OCI-LY3 (cell line): ENCODE measurements at regions not wholly inside any gene's neighbourhood (a gene's known extent, or its start where the extent isn't known, plus 50 kb on each side); places are given as distances from the start of the nearest gene placed in this dataset.

Experiments used
- H2AFZ ChIP-seq: fragments of 200-600, 300-600 bp; shearing (Covaris generic); 2 replicates; pipeline ENCODE4 v1.6.0; 2014; ENCODE audit warnings: antibody characterized with exemption, low read depth, low read length
- H3K27ac ChIP-seq: fragments of 200-600, 300-600 bp; sonication (generic); 2 replicates; pipeline ENCODE4 v1.5.1; 2014; ENCODE audit warnings: mild to moderate bottlenecking, low read length, moderate library complexity, mixed read lengths
- H3K27me3 ChIP-seq: fragments of 200-600, 300-600 bp; sonication (generic); 2 replicates; pipeline ENCODE4 v1.6.1; 2014; ENCODE audit warnings: low read depth, low read length, mixed read lengths
- H3K36me3 ChIP-seq: fragments of 200-600, 300-600 bp; sonication (generic); replicated peaks from 2 replicates; pipeline ENCODE3; 2014; ENCODE audit warnings: low read depth, low read length, mixed read lengths
- H3K4me1 ChIP-seq: fragments of 300-600, 200-600 bp; sonication (generic); 2 replicates; pipeline ENCODE4 v1.6.1; 2014; ENCODE audit warnings: low read length, mixed read lengths
- H3K4me2 ChIP-seq: fragments of 200-600, 300-600 bp; sonication (generic); 2 replicates; pipeline ENCODE4 v1.6.1; 2014; ENCODE audit warnings: low read length, mixed read lengths
- H3K4me3 ChIP-seq: fragments of 300-600, 200-600 bp; sonication (generic); 2 replicates; pipeline ENCODE4 v1.5.1; 2014; ENCODE audit warnings: antibody characterized with exemption, mild to moderate bottlenecking, low read length, moderate library complexity
- H3K79me2 ChIP-seq: fragments of 300-600, 200-600 bp; shearing (Covaris generic); 2 replicates; pipeline ENCODE4 v1.6.1; 2014; ENCODE audit warnings: mild to moderate bottlenecking, low read length, mixed read lengths
- H3K9ac ChIP-seq: fragments of 300-600, 200-600 bp; shearing (Covaris generic); 2 replicates; pipeline ENCODE4 v1.6.0; 2014; ENCODE audit warnings: mild to moderate bottlenecking, low read length, moderate library complexity
- H3K9me3 ChIP-seq: fragments of 200-600, 300-600 bp; shearing (Covaris generic); 2 replicates; pipeline ENCODE4 v1.6.1; 2014; ENCODE audit warnings: low read length, mixed read lengths; ENCODE audit not compliant: insufficient read depth
- H4K20me1 ChIP-seq: fragments of 200-600, 300-600 bp; sonication (generic); 2 replicates; pipeline ENCODE4 v1.6.1; 2016; ENCODE audit warnings: low read length, mixed read lengths; ENCODE audit not compliant: insufficient read depth
- CTCF ChIP-seq: fragments of 200-600, 300-600 bp; sonication (generic); IDR thresholded peaks from 2 replicates; pipeline ENCODE4 v1.5.1; 2014; ENCODE audit warnings: antibody characterized with exemption, low read length, low read depth
- EZH2phosphoT487 ChIP-seq: fragments of 200-600 bp; shearing (Covaris generic); IDR thresholded peaks from 2 replicates; pipeline ENCODE4 v1.6.1; 2018; ENCODE audit warnings: antibody characterized with exemption, mixed run types, low read depth

DNA sequence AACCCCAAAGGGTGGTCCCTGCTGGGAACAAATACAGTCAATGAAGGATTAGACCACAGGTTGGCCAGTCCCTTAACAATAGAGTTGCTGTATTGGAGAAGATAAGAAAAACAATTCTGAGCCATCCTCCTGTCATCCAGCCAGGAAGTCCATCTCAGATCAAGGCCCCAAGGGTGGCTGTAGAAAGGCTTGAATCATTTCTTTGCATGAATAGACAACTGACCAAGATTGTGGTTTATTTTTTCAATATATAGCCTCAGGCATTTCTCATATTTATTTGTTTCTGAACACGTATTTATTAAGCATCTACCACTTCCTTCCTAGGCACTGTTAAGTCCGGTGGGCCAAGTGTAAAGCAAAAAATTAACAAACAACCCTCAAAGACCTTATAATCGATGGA, 274.4 kb upstream of the SLC14A2 start:
- Histone ChIP-seq H3K27ac (no peak overlapping the region), H3K79me2 (no peaks in the 10 kb centered on the region), H3K4me1 (no peaks in the 10 kb centered on the region), H3K27me3 (peaks cover 44% of the 10 kb centered on the region), H3K9me3 (no peaks in the 10 kb centered on the region), H4K20me1 (no peaks in the 10 kb centered on the region), H3K4me2 (no peak overlapping the region), H3K9ac (no peak overlapping the region), H2AFZ (no peak overlapping the region), H3K4me3 (no peak overlapping the region), H3K36me3 (no peaks in the 10 kb centered on the region)
- TF ChIP-seq CTCF = no peak
- no peak for TF ChIP-seq EZH2phosphoT487

GRCh38 chr18:45341454-45341853, 273.8 kb upstream of the SLC14A2 start:
- H3K27ac ChIP-seq = no peak overlapping the region
- peaks cover 39% of the 10 kb centered on the region for H3K27me3 ChIP-seq
- no peaks in the 10 kb centered on the region for H3K79me2 ChIP-seq
- no peaks in the 10 kb centered on the region for H3K4me1 ChIP-seq
- no peak overlapping the region for H3K4me2 ChIP-seq
- no peak overlapping the region for H3K9ac ChIP-seq
- no peak overlapping the region for H2AFZ ChIP-seq
- H4K20me1 ChIP-seq = no peaks in the 10 kb centered on the region
- H3K36me3 ChIP-seq = no peaks in the 10 kb centered on the region
- no peaks in the 10 kb centered on the region for H3K9me3 ChIP-seq
- no peak overlapping the region for H3K4me3 ChIP-seq
- TF ChIP-seq EZH2phosphoT487 (no peak), CTCF (no peak)

DNA sequence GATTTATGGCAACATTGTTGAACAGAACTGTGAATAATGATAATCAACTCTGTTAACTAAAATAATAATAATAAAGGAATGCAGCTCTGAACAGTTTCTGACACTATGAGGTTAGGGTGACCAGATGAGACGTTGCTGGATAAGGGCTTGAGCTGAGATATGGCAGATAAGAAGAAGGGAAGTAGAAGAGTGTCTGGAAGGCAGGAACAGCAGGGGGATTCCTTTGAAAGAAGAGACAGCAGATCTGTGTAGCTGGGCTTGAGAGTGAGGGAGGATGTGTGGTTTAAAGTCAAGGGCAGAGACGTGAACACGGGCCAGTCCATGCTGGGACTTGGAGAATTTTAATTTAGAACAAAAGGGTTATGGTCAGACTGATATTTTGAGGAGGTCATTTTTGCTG, 273.1 kb upstream of the SLC14A2 start:
- H4K20me1 ChIP-seq = no peaks in the 10 kb centered on the region
- no peak overlapping the region for H3K9ac ChIP-seq
- no peaks in the 10 kb centered on the region for H3K9me3 ChIP-seq
- H2AFZ ChIP-seq = no peak overlapping the region
- H3K27ac ChIP-seq = no peak overlapping the region
- H3K4me1 ChIP-seq = no peaks in the 10 kb centered on the region
- peaks cover 32% of the 10 kb centered on the region for H3K27me3 ChIP-seq
- H3K79me2 ChIP-seq = no peaks in the 10 kb centered on the region
- H3K4me3 ChIP-seq = no peak overlapping the region
- no peaks in the 10 kb centered on the region for H3K36me3 ChIP-seq
- no peak overlapping the region for H3K4me2 ChIP-seq
- TF ChIP-seq CTCF = no peak
- no peak for TF ChIP-seq EZH2phosphoT487

- Histone ChIP-seq H3K4me2 (no peak overlapping the region), H3K36me3 (no peaks in the 10 kb centered on the region), H3K27me3 (peaks cover 27% of the 10 kb centered on the region), H3K4me3 (no peak overlapping the region), H2AFZ (no peak overlapping the region), H3K9ac (no peak overlapping the region), H3K9me3 (no peaks in the 10 kb centered on the region), H3K79me2 (no peaks in the 10 kb centered on the region), H4K20me1 (no peaks in the 10 kb centered on the region), H3K27ac (no peak overlapping the region), H3K4me1 (no peaks in the 10 kb centered on the region)
- TF ChIP-seq CTCF = no peak
- no peak for TF ChIP-seq EZH2phosphoT487
Observed at GRCh38 chr18:45342653-45343052, 272.6 kb upstream of the SLC14A2 start.
